Limb (tissue), 2 donors: ENCODE measurements at regions not wholly inside any gene's neighbourhood (a gene's known extent, or its start where the extent isn't known, plus 50 kb on each side); places are given as distances from the start of the nearest gene placed in this dataset.

ENCODE experiments used
- DNase-seq, 2 donors: peaks; one replicate each; pipeline ENCODE4 v3.0.0-alpha.2; 2016; ENCODE audit errors: extremely low spot score in 2 of 2

DNA sequence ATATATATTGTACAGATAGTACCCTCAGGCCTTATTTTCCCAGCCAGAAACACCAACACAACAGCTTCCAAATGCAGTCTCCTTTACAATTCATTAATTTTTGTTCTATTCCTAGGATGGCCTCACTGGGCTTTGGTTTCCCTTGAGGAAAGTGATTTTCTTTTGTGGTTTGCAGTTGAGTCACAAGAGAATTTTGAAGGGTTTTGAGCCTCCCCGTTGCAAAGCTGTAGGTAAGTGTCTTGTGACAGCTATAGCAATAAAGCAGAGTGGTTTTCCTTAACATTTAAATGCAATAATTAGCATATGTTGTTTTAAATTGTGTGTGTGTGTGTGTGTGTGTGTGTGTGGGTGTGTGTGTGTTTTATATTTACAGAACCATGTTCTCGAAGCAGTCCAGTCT, 54.1 kb upstream of the WDR17 start:
- DNase-seq, result no peak

DNA sequence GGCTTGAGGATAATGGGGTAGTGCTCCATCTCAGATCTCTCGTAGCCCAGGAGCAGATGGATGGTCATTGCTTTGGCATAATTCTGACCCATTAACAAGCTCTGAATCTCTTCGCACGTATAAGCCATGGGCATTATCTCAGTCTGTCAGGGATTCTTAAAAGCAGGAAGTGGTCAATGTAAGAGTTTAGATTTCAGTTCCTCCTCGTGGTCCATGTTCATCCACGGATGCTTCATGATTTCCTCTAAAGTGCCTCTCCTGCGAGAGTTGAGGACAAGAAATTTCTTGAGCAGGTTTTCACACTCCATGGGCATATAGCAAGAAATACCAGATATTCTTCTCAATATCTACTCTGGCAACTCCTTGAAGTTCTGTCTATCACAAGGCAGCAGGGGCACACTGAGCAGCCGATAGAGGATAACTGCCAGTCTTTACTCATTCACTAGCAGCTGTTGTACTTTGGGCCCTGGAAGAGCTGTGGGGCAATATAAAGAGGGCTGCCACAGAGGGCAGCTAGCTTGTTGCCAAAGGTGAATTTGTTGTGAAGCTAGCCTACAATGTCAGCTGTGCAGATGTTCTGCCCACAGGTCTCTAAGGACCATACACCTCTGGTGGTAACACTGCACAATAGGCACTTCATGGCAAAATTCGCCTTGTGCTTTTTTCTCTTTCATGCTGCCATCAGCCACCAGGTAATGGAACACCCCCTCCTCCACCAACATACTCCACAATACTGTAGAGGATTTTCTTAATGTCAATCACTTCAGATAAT, 52.0 kb upstream of the WDR17 start:
- DNase-seq, result no peak

DNA sequence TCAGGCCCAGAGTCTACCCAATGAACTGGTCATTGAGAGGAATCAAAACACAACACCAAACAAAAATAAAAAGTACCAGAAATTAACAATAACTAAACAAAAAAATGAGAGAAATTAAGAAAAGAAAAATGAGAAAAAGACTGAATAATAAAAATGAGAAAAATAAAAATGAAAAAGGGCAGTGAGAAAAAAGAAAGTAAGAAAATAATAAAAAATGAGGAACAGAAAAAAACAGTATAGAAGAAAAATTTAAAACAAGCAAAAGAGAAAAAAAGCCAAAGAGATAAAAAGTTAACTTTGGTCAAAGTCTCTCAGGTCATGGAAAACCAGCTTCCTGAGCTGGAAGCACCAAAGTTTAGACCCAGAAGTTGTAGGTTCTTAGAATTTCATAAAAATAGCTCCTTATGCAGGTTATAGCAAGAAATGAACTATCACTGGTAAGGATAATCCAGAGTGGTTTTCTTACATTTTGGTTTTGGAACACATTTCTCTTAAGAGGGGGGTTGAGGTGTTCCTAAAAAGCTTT, 51.0 kb upstream of the WDR17 start:
- DNase-seq, result no peak
